ENCODE measurements at regions not wholly inside any gene's neighbourhood (a gene's known extent, or its start where the extent isn't known, plus 50 kb on each side); places are given as distances from the start of the nearest gene placed in this dataset.
"Not testable (repeated sequence)": the region's sequence is repeated elsewhere in the genome, so short reads cannot be mapped to it uniquely, and the experiment has no call there.

DNA sequence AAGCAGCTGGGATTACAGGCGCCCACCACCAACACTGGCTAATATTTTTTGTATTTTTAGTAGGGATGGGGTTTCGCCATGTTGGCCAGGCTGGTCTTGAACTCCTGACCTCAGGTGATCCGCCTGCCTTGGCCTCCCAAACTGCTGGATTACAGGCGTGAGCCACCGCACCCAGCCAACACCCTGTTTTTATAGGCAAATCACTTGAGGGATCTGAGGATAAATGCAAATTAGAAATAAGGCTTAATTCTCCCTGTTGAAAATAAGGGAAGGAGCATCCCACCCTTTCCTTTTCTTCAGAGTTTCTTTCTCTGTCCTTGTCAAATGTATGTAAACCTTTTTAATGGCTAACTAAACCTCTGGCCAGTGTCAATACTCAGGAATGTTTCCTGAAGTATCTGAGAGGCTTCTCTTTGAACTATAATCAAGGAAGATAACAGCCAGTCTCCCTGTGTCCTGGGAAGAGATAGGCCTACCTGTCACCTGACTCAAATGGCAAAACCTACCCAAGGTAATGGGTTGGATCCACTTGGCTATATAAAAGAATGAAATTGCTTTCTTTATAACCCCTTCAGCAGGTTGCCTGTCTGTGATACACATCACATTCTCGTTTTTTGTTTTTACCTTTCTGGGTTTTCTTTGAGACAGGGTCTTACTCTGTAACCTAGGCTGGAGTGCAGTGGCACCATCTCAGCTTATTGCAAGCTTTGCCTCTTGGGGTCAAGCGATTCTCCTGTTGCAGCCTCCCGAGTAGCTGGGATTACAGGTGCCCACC lies 64.5 kb upstream of the TNFAIP3 start:
- no peak for DNase-seq (ENCODE audit: low spot score)

DNA sequence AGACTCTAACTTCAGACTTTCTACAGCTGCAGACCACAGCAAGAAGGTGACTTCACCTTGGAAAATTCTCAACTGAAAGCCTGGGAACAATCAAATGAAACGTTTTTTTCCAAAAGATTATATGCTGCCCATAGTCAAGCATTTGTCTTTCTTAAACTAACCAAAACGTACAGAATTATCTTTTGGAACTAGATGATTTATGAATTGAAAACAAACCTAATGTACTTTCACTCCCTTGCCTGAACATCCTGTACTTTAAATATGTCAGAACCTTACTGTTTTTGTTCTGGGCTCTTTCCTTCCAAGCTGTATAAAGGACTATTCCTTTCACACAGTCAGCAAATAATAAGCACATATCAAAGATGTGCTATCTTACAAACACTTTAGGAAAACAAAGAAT lies 62.4 kb upstream of the TNFAIP3 start:
- DNase-seq (ENCODE audit: low spot score): no peak

- DNase-seq (ENCODE audit: low spot score): no peak
Measured at GRCh38 chr6:137805622-137806021, 61.4 kb upstream of the TNFAIP3 start.

DNA sequence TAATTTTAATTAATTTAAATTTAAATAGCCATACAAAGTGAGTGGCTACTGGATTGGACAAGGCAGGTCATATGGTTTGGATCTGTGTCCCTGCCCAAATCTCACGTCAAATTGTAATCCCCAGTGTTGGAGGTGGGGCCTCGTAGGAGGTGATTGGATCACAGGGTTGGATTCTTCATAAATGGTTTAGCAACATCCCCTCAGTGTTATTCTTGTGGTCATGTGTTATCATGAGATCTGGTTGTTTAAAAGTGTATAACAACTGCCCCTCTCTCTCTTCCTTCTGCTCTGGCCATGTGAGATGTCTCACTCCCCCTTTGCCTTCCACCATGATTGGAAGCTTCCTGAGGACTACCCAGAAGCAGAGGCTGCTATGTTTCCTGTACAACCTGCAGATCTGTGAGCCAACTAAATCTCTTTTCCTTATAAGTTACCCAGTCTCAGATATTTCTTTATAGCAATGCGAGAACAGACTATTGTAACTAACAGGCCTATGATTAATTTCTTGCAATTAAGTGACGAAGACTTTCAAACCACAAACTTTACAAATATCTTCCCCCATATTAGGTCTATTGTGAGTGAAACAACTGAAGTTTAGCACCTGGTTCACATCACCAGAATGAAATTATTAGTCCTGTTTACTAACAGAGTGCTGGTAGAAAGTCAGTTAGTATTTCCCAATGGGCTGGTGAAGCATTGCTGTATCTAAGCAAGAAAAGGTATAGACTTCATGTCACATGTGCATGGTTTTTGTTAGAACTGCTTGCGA lies 60.0 kb upstream of the TNFAIP3 start:
- no peak for DNase-seq (ENCODE audit: low spot score)

- no peak for DNase-seq (ENCODE audit: low spot score)
Measured at GRCh38 chr6:137808191-137808590, 58.9 kb upstream of the TNFAIP3 start.

DNA sequence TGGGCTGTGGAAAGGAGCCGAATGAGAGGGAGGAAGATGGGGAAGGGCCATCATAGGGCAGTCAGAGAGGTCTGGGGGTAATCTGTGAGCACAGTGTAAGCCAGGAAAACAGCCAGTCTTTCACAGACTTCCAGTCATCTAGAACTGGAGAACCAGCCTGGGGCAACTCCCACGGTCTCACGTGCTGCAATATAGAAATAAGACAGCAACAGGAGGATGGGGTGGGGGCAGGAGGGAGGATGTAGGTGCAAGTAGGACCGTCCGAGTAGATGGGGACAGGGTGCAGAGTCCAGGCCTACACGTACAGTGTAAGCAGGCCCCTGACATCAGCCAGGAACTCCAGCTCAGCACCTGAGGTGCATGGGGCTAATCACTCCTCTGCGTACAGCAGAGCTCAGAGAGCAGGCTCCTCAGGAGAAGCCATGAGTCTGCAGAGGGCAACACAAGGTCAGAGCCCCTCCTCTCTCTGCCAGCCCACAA lies 58.2 kb upstream of the TNFAIP3 start:
- DNase-seq (ENCODE audit: low spot score): no peak

DNA sequence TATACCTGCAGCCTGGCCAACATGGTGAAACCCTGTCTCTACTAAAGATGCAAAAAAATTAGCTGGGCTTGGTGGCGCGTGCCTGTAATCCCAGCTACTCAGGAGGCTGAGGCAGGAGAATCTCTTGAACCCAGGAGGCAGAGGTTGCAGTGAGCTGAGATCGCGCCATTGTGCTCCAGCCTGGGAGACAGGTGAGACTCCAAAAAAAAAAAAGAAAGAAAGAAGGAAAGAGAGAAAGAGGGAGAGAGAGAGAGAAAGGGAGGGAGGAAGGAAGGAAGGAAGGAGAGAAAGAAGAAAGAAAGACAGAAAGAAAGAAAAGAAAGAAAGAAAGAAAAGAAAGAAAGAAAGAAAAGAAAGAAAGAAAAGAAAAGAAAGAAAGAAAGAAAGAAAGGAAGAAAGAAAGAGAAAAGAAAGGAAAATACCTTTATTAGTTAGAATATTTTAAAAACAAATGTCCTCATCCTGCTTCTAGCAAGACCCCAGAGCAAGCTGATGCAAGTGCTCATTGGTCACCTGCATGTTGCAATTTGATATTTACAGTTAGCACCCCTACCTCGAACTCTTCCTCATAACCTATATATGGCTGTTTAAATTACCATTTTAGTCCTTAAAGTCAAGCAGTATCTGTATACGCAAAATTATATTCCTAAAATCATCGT lies 57.0 kb upstream of the TNFAIP3 start:
- DNase-seq (ENCODE audit: low spot score): not testable (repeated sequence)

- no peak for DNase-seq (ENCODE audit: low spot score)
Measured at GRCh38 chr6:137810554-137811120, 56.4 kb upstream of the TNFAIP3 start.

DNA sequence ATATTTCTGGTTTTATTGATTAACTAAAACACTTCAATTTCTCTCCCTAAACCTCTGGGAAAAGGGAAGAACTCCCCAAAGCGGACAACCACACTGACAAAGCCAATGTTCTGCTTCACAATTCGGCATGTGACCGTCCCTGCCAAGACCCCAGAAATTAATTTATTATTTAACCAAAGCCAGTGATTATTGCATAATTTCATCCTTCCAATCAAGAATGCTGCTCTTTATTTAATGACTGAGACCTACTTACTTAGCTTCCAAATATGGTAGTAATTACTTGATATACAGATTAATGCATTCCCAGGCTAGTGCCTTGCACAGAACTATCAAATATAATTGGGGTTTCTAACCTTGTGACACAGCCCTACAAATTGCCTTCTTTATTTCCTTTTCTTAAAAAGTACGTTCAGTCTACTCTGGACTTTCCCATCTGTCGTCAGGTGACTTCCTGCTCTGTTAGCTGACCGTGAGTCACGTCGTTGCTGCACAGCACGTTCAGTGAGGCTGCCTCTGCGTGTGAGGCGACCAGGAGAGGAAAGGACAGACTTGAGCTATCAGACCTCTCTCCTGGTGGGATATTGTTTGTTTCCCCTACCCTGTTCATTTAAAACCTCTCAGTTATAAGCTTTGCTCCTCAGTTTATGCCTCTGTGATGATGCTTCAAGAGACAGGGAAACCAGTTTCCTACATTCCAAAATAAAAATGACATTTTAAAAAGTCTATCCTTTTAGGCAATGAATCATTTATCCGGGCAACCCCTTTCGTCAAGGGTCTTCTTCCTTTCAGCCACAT lies 55.7 kb upstream of the TNFAIP3 start:
- peak; percentile 9 for DNase-seq (ENCODE audit: low spot score)

- no peak for DNase-seq (ENCODE audit: low spot score)
Measured at GRCh38 chr6:137811916-137812553, 55.0 kb upstream of the TNFAIP3 start.

DNA sequence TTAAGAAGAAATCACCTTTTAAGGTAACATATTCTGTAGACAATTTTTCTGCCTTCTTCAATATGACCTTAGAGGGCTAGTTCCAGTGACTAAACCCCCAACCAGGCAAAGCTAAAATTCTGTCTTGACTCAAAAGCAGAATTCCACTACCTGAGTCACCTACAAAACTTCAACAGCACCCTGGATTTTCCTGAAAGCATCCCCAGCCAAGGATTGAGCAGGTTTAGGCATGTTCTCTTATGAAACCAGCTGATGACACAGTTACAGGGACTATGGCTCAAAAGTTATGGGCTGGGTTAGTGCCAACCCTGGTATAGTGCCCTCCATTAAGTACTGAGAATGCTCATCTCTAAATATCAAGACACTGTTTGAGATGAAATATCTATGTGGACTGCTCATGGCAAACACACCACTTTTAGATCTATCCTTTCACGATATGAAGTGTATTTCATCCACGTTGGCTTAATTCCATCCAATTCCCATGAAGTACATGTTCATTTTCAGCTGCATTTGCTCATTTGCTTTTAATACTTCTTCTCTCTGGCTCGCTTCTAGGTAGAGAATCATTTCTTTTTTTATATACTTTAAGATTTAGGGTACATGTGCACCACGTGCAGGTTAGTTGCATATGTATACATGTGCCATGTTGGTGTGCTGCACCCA lies 53.6 kb upstream of the TNFAIP3 start:
- DNase-seq (ENCODE audit: low spot score): no peak

GRCh38 chr6:137814030-137814429 lies 53.0 kb upstream of the TNFAIP3 start:
- not testable (repeated sequence) for DNase-seq (ENCODE audit: low spot score)

GRCh38 chr6:137815692-137816091 lies 51.4 kb upstream of the TNFAIP3 start:
- no peak for DNase-seq (ENCODE audit: low spot score)

GRCh38 chr6:137816133-137816579 lies 50.9 kb upstream of the TNFAIP3 start:
- DNase-seq (ENCODE audit: low spot score): no peak

GRCh38 chr6:137816688-137817618 lies 50.1 kb upstream of the TNFAIP3 start:
- DNase-seq (ENCODE audit: low spot score): no peak

Data from globus pallidus (tissue), 1 donor.